Fibroblast of the conjunctiva (primary cell): ENCODE measurements at regions not wholly inside any gene's neighbourhood (a gene's known extent, or its start where the extent isn't known, plus 50 kb on each side); places are given as distances from the start of the nearest gene placed in this dataset.
"Not testable (repeated sequence)": the region's sequence is repeated elsewhere in the genome, so short reads cannot be mapped to it uniquely, and the experiment has no call there.

ENCODE experiments used
- DNase-seq: peaks from one replicate; pipeline ENCODE4 v3.0.0-alpha.2; 2010; ENCODE audit warnings: low read depth

DNA sequence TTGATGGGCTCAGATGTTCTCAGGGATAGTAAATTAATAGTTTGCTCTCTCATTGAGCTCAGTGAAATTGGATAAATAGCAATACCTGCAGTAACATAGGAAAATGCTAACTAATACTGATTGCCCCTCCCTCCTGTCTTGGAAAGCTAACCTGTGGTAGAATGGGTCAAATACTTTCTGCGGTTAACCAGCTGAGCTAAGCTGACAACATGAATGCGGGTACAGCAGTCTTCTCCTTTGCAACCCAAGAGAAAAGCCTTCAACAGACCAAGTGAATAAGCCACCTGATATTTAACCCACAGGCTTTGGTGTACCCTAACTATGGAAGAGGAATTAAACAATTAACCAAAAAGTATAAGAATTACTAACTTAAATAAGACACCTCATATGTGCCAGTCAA is 408.3 kb upstream of the MAF start:
- no peak for DNase-seq

DNA sequence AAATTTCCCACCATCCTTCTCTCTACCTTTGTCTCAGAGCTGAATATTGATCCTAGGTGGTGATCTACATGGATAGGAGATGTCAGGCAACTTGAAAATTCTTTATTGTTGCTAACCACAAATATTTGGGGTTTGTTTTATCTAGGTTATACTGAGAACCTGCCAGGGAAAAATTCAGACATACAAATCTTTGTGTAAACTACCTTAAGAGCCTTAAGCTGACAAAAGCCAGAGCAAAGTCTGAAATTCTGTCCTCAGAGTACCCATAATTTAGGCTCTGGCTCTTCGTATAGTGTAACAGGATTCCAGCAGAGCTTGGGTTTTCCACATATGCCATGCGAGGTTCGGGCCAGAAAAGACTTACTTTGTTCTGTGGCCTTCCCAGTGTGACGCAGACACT is 406.7 kb upstream of the MAF start:
- DNase-seq: no peak

DNA sequence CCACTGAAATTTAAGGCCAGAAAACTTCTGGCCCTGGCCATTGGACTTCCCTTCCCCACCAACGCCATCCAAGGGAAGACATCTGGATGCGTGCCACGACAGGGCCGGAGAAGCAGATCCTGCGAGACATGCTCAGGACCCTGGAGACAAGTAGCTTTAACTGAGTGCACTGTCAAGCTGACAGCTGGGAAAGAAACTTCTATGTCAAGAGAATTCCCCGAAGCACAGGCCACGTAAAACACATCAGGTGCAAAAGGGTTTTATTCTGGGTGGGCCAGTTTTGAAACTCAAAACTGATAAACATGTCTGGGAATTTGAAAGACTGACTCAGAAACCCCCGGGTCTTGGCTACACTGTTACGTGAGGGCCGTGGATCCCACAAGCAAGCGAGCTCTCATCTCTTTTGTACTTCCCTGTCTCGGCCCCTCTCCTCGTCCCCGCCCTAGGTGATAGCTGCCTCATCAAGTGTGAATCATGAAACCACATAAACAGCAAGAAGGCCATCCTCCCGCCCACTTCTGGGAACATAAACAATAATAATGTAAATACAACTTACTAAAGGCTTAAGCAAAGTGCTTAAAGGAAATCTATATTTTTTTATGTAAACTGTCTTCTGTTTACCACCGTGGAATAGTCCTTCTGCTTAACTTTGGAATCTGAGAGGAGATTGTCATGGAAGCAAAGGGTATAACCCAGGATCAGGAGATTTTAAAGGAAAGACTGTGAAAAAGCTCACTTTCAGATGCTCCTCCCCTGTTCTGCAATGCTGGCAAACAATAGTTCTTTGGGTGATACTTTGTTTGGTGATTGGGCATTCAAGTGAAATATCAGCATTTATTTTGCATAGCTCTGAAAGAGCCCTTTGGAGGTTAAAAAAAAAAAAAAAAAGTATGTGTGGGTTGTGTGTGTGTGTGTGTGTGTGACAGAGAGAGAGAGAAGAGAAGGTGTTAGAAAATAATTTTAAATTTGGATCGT is 406.0 kb upstream of the MAF start:
- DNase-seq: no peak

DNA sequence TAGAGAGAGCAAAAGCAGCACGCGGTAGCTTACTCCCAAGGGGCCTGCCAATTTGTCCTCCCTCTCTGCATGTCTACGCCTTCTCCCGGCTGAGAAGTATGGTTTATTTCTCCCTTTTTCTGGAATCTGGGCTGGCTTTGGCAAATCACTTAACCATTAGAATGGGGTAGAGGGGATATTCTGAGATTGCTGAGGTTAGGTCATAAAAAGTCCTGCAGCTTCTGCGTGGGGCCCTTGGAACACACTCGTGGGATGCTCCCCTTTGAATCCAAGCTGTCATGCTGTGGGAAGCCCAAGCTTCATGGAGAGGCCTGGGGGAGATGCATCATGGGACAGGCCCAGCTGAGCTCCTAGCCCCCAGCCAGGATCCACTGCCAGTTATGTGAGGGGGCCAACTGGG is 403.6 kb upstream of the MAF start:
- DNase-seq: no peak

DNA sequence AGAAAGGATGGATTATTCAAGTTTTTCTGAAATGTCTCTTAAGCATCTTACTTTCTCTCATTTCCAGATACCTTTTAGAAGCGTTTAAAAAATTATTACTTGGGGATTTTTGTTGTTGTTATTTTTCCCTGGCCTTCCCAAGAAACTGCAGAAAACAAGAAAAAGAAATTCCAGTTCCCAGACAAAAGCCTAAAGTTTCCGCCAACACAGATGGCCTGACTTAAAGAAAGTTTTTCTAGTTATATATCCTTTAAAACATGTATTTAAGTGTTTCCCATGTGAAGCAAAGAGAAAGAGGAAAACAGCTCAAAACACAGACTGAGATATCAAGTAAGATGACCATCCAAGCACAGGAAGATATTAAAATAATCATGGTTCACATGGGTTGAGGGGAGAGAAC is 401.7 kb upstream of the MAF start:
- no peak for DNase-seq

DNA sequence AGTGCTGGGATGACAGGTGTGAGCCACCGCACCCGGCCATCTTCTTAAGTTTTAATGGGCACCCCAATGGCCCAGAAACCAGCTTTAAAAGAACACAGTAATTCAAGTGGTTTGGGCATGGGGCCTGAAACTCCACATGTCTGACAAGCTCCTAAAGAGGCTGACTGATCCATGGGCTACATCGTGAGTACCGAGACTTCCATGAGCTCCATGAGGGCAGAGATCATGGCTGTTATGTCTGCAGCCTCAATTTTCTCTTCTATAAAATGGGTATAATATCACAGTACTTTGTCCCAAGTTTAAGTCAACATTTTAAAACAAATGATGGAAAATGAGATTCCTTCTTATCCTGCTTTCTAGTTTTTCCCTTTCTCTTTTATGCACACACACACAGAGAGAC is 397.6 kb upstream of the MAF start:
- DNase-seq: no peak

DNA sequence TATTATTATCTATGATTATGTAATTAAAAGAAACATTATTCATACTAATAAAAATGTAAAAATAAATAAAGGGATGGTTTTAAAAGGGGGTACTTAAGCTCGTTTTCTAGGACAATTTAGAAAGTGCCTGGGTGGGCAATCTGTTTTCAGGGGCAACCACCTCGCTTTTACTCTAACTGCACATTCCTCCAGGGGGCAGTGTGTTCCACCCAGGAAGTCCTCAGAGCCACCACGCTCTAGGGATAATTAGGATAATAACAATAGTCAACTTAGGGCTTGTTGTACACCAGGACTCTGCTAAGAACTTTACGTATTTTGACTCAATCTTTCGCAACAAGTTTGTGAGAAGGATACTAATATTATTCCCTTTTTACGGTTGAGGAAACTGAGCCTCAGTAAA is 396.7 kb upstream of the MAF start:
- DNase-seq: no peak

DNA sequence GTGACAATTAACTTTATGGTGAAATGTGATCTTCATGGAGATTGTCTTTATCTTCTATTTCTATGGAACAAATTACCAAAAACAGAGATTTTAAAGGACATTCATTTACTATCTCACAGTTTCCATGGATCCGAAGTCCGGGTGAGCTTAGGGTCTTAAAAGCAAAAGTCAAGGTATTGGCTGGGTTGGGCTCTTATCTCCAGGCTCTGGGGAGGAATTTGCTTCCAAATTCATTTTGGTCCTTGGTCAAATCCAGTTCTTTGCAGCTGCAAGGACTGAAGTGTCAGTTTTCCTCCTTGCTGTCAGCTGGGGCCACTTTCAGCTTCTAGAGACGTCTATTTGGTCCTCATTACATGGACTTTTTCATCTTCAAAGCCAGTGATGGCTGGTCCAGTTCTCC is 395.8 kb upstream of the MAF start:
- DNase-seq: no peak

DNA sequence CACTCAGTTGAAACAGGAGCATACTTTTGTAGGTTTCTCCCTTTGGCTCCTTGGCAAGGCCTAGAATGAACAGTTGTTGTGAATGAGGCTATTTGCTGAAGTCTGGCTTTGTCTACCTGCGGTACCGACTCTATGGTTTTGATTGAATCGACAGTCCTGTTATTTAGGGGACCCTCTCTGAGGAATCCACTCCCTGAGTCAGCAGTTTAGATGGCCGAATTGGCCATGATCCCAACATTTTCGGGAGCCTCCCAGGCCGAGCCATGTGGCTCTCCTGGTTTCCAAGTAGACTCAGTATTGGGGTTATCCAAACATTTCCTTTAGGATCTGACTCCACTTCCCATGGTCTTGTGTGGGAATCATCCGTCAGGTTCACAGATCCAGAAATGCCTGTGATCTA is 394.8 kb upstream of the MAF start:
- DNase-seq: no peak

DNA sequence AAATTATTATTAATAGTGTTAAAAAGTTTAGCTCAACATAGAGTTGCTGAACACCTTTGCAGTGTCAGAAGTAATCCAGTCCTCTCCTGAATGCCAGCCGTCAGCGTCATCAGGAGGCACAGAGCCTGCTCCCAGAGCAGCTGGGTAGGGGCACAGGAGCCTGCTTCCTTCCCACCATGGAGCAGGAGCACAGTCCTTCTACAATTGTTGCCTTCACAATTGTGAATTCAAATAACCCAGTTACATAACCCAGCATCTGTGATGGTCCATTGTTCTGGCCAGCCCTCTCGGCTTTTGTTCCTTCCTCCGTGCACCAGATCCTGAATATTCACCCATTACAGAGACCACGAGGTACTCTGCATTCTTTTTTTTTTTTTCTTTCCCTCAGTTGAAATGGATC is 393.9 kb upstream of the MAF start:
- DNase-seq: no peak

DNA sequence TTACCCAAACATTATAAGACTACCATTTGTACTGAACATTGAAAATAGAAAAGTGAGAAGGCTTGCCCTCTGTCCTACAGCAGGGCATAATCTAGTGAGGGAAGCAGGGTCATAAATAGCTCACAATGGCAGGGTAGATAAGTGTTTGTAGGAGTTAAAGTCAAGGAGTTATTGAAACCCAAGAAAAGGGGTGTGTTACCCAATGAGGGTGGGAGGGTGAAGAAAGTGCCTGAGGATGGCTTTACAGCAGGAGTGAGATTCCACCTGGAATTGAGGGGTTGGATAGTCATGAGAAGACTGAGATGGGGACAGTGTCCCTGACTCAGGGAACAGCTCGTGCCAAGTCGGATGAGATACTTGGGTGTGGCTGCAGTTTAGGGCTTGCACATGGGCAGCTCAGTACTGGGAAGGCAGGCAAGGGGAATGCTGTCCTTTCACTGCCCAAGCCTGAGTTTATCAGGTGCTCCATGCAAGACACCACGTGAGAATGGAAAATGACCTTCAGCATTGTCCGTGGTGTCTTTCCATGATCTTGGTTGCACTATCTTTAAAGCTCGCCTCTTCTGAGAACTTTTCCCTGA is 393.2 kb upstream of the MAF start:
- DNase-seq: no peak

DNA sequence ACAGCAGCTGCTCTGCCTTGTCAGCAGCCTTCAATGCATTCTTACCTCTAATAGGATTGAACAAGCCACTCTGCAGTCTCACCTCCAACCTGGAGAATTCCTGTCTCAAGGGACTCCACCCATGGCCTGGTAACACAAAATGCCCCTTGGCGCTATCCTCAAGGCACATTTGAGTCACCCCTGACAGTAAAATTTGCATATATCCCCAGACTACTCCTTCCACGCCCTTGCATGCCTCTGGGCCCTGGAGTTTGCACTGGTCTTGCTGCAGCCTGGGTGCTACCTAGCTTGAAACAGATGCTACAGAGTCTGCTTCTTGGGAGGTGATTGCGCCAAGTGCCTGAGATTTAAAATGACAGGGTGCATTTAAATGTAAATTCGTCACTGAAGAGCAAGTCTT is 391.4 kb upstream of the MAF start:
- no peak for DNase-seq

DNA sequence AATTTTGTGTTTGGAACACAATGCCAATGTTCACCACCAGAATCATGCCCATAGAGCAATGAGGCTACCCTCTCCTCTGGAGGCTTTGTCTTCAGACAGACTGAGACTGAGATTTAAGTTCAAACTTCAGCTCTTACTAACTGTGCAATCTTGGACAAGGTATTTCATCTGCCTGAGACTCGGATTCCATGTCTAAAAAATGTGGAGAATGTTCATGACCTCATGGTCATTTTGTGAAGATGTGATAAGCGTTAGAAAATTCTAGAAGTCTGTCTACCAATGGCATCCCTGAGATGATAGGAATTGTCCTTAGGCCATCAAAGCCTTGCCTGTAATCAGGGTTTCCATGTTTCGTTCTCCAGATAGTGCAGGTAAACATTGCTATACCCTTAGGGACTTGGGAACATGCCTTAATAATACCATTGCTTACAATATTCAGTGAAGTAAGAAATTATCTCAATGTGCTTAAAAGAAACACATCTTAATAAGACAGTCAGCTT is 388.2 kb upstream of the MAF start:
- no peak for DNase-seq

DNA sequence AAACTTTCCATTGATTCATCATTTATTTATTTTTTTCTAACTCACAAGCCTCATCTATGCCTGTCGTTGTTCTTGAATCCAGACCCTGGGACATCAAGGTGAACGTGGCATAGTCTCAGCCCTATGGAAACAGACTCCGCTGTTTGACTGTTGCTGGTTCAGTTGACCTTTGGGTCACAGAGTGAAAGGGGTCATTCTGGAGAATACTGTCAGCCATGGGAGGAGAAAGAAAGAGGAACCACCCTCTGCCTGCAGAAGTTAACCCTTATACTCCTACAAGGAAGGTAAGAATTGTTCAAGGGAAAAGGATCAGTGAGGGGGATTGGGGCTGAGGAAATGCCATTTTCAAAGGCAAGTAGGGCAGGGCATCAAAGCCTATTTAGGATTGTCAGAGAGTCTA is 387.6 kb upstream of the MAF start:
- no peak for DNase-seq

DNA sequence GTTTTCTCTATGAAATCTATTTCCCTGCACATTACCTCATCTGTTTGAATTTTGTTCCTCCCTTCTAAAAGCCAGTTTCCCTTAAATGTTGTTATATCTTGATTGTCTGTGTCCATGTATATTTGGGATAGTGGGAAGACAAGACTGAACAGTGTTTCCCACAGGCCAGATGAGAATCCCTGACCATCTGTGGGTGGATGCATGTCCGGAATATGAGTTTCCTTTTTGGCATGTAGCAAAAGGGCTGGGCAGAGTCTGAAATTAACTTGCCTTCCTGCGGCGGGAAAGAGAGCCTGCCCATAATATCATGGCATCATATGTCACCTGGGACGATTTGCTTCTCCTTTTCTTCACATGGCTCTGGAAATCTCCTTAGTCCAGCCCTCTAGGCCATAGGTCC is 385.8 kb upstream of the MAF start:
- no peak for DNase-seq

DNA sequence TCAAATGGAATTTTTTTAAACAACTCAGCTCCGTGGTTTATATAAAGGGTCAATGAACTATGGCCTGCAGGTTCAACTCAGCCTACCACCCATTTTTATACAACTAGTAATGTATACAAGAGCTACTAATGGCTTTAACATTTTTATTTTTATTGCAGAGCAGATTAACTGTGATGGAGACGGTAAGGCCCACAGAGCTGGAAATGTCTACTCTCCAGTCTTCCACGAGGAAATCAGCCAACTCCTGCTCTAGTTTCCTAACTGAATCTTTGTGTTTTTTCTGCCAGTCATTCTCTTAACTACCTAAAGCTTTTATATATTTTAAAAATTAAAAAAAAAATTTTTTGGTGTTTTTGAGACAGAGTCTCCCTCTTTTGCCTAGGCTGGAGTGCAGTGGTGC is 385.1 kb upstream of the MAF start:
- DNase-seq: no peak

DNA sequence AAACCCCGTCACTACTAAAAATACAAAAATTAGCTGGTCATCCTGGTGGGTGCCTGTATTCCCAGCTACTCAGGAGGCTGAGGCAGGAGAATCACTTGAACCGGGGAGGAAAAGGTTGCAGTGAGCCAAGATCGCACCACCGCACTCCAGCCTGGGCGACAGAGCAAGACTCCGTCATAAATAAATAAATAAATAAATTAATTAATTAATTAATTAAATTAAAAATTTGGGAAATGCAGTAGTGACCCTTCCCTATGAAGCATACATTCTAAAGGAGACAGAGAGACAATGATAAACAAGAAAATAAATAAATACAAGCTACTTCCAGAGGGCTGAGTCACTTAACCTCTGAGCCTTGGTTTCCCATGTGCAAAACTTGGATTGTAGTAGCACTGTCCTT is 383.6 kb upstream of the MAF start:
- DNase-seq: not testable (repeated sequence)

DNA sequence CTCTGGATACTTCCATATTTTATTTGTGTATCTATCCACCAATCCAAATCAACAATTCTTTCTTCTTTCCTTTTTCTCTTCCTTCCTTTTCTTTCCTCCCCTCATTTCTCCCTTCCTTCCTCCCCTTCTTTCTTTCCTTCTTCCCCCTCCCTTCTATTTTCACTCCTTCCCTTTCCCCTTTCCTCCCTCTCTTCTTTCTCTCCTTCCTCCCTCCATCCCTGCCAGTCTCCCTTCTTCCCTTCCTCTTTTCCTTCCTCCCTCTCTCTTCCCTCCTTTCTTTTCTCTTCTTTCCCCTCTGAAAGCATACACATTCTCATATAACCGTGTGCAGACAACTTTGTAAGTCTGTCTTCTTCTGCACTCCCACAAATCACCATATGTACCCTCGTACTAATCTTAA is 382.3 kb upstream of the MAF start:
- no peak for DNase-seq

DNA sequence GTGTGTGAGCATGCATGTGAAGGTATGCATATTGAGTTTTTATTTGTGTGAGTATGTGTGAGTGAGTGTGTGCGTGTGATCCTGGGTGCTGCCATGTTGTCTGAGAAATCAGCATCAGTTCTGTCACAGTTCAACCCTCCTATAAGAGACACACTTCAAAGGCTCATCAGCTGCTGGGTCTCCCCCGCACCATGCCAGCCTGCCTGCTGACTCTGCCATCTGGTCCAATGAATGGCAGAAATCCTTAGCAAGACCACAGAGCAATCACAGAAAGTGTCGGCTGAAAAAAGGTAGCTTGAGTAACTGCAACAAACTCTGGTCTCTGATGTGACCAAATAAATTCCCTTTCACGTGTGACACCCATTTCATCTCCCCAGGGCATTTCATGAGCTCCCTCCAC is 381.8 kb upstream of the MAF start:
- no peak for DNase-seq

DNA sequence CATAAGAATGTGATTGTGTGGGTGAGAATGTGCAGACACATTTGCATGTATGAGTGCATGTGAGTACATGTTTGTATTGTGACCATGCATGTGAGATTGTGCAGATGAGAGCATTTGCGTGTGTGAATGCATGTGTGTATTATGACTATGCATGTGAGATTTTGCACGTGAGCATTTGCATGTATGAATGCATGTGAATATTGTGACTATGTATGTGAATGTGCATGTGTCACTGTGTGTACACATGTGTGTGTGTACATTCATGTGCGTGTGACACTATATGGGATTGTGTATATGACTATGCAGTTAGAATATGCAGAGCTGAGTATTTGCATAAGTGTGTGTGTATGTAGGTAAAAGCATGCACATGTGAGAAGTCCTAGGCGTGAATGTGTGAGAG is 381.3 kb upstream of the MAF start:
- DNase-seq: no peak

DNA sequence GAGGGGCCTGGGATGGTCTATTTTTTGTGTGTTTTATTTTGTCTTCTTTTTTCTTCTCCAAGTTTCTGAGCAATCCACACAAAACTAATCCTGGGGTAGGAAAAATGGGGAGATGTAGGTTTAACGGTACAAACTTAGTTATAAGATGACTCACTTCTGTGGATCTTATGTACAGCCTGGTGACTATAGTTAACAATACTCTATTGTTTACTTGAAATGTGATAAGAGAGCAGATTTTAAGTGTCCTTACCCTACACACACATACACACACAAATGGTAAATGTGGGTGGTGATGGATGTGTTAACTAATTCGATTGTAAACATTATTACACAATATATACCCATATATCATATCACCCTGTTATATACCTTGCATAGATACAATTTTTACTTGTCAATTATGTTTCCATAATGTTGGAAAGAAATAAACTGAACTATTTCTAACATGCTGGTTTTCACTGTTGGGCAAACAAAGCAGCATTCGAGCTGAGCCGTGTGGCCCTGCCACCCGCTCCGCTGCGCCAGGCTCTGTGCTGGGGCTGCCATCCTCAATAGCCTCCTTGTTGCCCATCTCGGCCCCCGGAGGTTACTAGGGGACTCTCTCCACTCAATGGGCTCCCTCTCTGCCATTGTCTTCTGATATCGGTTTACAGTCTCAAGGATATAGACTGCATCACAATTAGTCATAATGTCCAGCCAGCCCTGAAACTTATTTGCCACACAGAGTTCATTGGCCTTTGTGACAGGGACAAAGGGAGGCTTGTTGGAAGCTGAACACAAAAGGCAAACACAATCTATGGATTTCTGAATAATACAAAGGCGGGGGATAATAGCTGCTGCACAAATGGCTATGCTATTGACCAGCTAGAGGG is 380.3 kb upstream of the MAF start:
- DNase-seq: no peak

DNA sequence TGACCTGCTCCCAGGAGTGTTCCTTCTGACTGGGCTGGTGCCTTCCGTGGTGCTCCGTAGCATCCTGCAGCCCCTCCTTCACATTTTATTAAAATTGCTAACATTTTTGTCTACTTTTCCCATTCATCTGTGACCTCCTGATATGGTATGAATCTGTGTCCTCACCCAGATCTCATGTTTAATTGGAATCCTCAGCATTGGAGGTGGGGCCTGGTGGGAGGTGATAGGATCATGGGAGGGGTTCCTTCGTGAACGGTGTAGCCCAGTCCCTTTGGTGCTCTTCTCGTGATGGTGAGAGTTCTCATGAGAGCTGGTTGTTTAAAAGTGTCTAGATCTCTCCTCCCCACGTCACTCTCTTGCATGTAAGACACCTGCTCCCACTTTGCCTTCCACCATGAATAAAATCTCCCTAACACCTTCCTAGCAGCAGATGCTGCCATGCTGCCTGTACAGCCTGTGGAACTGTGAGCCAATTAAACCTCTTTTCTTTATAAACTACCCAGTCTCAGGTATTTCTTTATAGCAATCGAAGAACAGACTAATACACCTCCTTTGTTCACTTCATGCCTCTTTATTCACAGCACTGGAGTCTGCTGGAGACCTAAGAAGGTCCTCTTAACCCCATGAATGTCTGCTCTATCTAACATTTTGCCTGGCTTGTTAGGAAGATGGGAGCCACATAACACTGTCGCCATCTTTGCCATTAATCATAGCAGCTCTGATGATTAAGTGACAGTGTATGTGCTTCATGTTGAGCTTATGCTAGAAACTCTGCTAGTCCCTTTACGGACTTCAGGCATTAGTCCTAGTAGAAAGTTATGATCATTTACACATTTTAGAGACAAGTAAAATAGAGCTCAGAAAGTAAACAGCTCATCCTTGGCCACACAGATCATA is 377.7 kb upstream of the MAF start:
- no peak for DNase-seq
